PC-3 (cell line): ENCODE measurements at regions not wholly inside any gene's neighbourhood (a gene's known extent, or its start where the extent isn't known, plus 50 kb on each side); places are given as distances from the start of the nearest gene placed in this dataset.

Experiments used
- ATAC-seq: fragments of 200-7000 bp; cut with Tn5 transposase; 2 replicates; pipeline ENCODE4 v1.9.1; 2020; ENCODE audit warnings: mild to moderate bottlenecking, moderate library complexity
- BruUV-seq: library from RNA; stranded (reverse); fragments of 400-500 nt; replicated peaks from 2 replicates; lab custom pipeline; 2021; lab: Mats Ljungman, UMichigan
- CTCF ChIA-PET: fragments of 300-600 bp; sonication (Branson Sonifier 250); formaldehyde crosslinking; loops from one replicate; lab custom pipeline; 2022; ENCODE audit warnings: antibody characterized with exemption; lab: Charles Lee
- POLR2A ChIA-PET: fragments of 300-600 bp; sonication (Branson Sonifier 250); formaldehyde crosslinking; loops from one replicate; lab custom pipeline; 2022; ENCODE audit warnings: antibody characterized with exemption; ENCODE audit not compliant: unreplicated experiment; lab: Charles Lee
- DNase-seq: peaks from one replicate; pipeline ENCODE4 v3.0.0-alpha.2; 2015
- H2AFZ ChIP-seq: fragments of 300-600 bp; sonication (generic); 2 replicates; pipeline ENCODE4 v1.6.0; 2016; ENCODE audit warnings: antibody characterized with exemption, low read length
- H3F3A ChIP-seq: fragments of 300-600 bp; sonication (generic); one replicate; pipeline ENCODE4 v1.6.0; 2017; ENCODE audit warnings: antibody characterized with exemption, low read length, control low read depth, mild to moderate bottlenecking; ENCODE audit not compliant: unreplicated experiment
- H3K27ac ChIP-seq: fragments of 300-600 bp; sonication (generic); 2 replicates; pipeline ENCODE4 v1.5.1; 2016; ENCODE audit warnings: mild to moderate bottlenecking, low read length
- H3K27me3 ChIP-seq: fragments of 300-600 bp; sonication (generic); 2 replicates; pipeline ENCODE4 v1.6.1; 2016; ENCODE audit warnings: low read length, mixed read lengths
- H3K36me3 ChIP-seq: fragments of 300-600 bp; sonication (generic); 2 replicates; pipeline ENCODE4 v1.6.1; 2016; ENCODE audit warnings: low read depth, mixed run types, low read length, mixed read lengths
- H3K4me1 ChIP-seq: fragments of 300-600 bp; sonication (generic); 2 replicates; pipeline ENCODE4 v1.5.1; 2016; ENCODE audit warnings: low read length; ENCODE audit not compliant: insufficient read depth
- H3K4me2 ChIP-seq: fragments of 300-600 bp; sonication (generic); 2 replicates; pipeline ENCODE4 v1.6.0; 2016; ENCODE audit warnings: low read length
- H3K4me3 ChIP-seq: fragments of 300-600 bp; sonication (generic); 2 replicates; pipeline ENCODE4 v1.5.1; 2016; ENCODE audit warnings: mild to moderate bottlenecking, low read length, mixed read lengths
- H3K79me2 ChIP-seq: fragments of 300-600 bp; sonication (generic); 2 replicates; pipeline ENCODE4 v1.6.1; 2017; ENCODE audit warnings: low read length, mixed read lengths
- H3K9ac ChIP-seq: fragments of 300-600 bp; sonication (generic); 2 replicates; pipeline ENCODE4 v1.6.0; 2016; ENCODE audit warnings: mild to moderate bottlenecking, low read length
- H3K9me2 ChIP-seq: fragments of 300-600 bp; sonication (generic); replicated peaks from 2 replicates; pipeline ENCODE4 v1.6.1; 2016; ENCODE audit warnings: mixed run types, low read length, mixed read lengths
- H3K9me3 ChIP-seq: fragments of 300-600 bp; sonication (generic); 2 replicates; pipeline ENCODE4 v1.6.1; 2016; ENCODE audit warnings: low read length, mixed read lengths
- H4K20me1 ChIP-seq: fragments of 300-600 bp; sonication (generic); 2 replicates; pipeline ENCODE4 v1.6.1; 2016; ENCODE audit warnings: low read length, mixed read lengths
- CTCF ChIP-seq: fragments of 300-600 bp; sonication (generic); conservative IDR thresholded peaks from 2 replicates; pipeline ENCODE4 v1.5.1; 2017; ENCODE audit warnings: antibody characterized with exemption, low read depth, mild to moderate bottlenecking, low read length
- EZH2 ChIP-seq: fragments of 300-600 bp; sonication (generic); IDR thresholded peaks from one replicate; pipeline ENCODE4 v1.6.1; 2017; ENCODE audit warnings: antibody characterized with exemption, mild to moderate bottlenecking, low read length; ENCODE audit not compliant: unreplicated experiment
- EZH2phosphoT487 ChIP-seq: fragments of 300-600 bp; sonication (generic); IDR thresholded peaks from 2 replicates; pipeline ENCODE4 v1.6.1; 2018; ENCODE audit warnings: mild to moderate bottlenecking, antibody characterized with exemption, low read length, borderline replicate concordance
- intact Hi-C: fragments of 100-400 bp; cut with micrococcal nuclease; formaldehyde crosslinking; loops from 2 replicates; pipeline ENCODE4 v1.9.0; 2023

- no peak for ATAC-seq
- TF ChIP-seq CTCF, result no peak
- TF ChIP-seq EZH2phosphoT487, result no peak
- TF ChIP-seq EZH2, result no peak
- Histone ChIP-seq H3K79me2 (no peaks in the 10 kb centered on the region), H3K9me2 (no peaks in the 10 kb centered on the region), H3K9me3 (no peaks in the 10 kb centered on the region), H3K4me3 (no peak overlapping the region), H4K20me1 (no peaks in the 10 kb centered on the region), H2AFZ (no peak overlapping the region), H3K36me3 (no peaks in the 10 kb centered on the region), H3K27me3 (0 out of 2 replicates have a peak, but pooled peaks cover 4% of the 10 kb centered on the region), H3K27ac (no peak overlapping the region), H3K9ac (no peak overlapping the region), H3K4me1 (no peaks in the 10 kb centered on the region), H3K4me2 (no peak overlapping the region), H3F3A (no peaks in the 10 kb centered on the region)
- intact Hi-C loops, result no loop called here
- no TSS peak for BruUV-seq
- no peak for DNase-seq
- POLR2A ChIA-PET, result no interaction called here
- CTCF ChIA-PET, result no interaction called here
Measured at GRCh38 chr2:54406031-54406430, 50.1 kb upstream of the SPTBN1 start.
